Fibroblast of the aortic adventitia (primary cell): ENCODE measurements at regions not wholly inside any gene's neighbourhood (a gene's known extent, or its start where the extent isn't known, plus 50 kb on each side); places are given as distances from the start of the nearest gene placed in this dataset.

Source experiments
- DNase-seq: peaks from one replicate; pipeline ENCODE4 v3.0.0-alpha.2; 2010; ENCODE audit warnings: low read depth
- H3K4me3 ChIP-seq: 2 replicates; pipeline ENCODE4 v1.5.1; 2011; ENCODE audit warnings: low read depth, mild to moderate bottlenecking, control low read depth, low read length, moderate library complexity
- TF ChIP-seq, protein P1 (sequence below): IDR thresholded peaks from 2 replicates; pipeline ENCODE4 v1.5.1; 2011; ENCODE audit warnings: mild to moderate bottlenecking, low read length, control low read depth, inconsistent platforms; ENCODE audit not compliant: insufficient read depth

DNA sequence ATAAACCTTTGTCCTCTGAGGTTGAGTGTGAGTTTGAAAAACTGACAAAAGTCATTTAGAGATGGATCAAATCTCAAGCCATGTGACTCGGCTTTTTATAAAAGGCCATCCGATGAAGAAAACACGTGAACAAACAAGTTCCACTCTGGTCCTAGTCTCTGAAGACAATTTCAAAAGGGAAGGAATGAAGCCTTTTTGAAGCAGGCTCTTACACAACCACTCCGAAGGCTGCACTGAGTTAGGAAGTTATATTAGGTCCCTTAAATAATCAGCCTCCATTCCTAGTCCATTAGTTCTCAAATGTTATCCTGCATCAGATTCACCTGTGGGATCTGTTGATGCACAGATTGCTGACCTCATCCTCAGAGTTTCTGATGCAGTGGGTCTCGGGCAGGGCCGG is 166.6 kb upstream of the HMHB1 start:
- H3K4me3 ChIP-seq, result no peak overlapping the region
- DNase-seq, result no peak
- TF ChIP-seq, protein P1, sequence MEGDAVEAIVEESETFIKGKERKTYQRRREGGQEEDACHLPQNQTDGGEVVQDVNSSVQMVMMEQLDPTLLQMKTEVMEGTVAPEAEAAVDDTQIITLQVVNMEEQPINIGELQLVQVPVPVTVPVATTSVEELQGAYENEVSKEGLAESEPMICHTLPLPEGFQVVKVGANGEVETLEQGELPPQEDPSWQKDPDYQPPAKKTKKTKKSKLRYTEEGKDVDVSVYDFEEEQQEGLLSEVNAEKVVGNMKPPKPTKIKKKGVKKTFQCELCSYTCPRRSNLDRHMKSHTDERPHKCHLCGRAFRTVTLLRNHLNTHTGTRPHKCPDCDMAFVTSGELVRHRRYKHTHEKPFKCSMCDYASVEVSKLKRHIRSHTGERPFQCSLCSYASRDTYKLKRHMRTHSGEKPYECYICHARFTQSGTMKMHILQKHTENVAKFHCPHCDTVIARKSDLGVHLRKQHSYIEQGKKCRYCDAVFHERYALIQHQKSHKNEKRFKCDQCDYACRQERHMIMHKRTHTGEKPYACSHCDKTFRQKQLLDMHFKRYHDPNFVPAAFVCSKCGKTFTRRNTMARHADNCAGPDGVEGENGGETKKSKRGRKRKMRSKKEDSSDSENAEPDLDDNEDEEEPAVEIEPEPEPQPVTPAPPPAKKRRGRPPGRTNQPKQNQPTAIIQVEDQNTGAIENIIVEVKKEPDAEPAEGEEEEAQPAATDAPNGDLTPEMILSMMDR, result no peak

DNA sequence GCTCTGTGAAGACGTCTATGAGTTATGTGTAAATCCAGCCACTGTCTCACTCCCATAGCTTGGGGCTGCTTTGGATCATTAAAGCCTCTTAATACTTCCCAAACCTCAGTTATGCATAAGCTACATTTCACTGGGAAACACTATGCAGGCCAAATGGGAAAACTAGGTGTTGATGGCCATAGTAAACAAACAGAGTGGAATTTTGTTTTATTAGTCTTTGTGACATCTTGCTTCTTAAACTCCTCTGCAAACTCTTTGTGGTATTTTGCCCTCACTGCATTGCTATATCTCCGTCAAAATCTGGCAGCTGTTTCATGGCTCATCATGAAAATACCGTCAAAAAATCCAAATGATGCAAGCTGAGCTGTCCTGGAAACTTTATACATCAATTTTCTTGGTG is 167.2 kb upstream of the HMHB1 start:
- no peak overlapping the region for H3K4me3 ChIP-seq
- TF ChIP-seq, protein P1, result no peak
- DNase-seq, result no peak

DNA sequence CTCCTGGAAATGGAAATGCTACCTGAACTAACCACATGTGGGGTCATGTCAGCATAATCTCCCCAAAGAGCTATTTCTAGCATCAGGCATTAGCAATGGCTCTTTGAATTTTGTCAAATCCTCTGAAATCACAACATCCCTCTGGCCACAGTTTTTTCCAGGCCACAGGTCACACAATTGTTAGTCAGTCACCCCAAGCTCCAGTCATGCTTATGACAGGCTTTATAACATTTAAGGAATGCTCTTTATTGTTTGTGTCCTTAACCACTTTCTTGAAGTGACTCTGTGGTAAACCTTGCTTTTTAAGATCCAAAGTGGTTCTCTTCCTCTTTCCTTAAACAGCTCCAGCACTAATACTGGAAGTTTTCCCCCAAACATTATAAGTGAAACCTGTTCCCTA is 169.2 kb upstream of the HMHB1 start:
- H3K4me3 ChIP-seq, result no peak overlapping the region
- TF ChIP-seq, protein P1, result no peak
- DNase-seq, result no peak

DNA sequence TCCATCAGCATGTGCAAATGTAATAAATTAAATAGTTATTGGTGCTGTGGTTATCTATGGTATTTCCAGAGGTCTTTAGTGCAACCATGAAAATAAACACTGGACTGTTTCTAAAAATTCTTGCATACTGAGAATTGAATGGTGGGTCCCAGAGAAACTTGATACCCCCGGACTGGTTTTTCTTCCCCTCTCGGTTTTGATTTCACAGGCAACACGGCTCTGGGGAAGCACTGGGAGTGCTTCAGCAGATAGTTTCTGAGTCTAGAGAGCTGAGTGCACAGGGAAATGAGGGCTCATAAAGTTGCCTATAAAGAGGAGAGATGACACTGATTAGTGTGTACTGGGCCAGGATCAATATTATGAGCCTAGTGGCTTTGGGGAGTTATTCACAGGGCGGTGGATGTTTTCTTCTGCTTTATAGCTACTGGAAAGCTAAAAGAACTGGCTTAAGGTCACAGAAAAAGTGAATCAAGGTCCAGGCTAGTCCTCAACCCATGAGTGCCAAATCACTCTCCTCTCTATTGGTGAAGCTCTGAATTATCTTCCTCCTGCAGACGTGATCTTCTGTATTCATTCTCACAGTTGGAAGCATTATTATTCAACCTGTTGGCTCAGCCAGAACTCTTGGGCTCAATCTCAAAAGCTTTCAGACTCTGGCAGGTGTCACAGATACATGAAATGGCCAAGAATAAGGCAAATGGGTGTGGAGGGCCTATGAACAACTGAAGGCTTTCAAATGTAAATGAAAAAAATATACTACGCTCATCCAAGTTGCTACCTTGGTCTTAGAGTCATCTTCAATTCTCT is 170.2 kb upstream of the HMHB1 start:
- TF ChIP-seq, protein P1, result no peak
- no peak for DNase-seq
- no peak overlapping the region for H3K4me3 ChIP-seq

DNA sequence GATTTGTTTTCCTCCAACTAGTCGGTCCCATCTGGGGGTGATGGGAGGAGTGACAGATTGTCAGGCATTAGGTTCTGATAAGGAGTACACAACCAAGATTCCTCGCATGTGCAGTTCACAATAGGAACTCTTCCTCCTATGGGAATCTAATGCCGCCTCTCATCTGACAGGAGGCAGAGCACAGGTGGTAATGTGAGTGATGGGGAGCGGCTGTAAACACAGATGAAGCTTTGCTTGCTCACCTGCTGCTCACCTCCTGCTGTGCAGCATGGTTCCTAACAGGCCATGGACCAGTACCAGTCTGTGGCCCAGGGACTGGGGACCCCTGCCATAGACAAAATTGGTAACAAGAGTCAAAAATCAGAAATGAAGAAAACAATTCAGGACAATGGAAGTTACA is 173.3 kb upstream of the HMHB1 start:
- DNase-seq, result no peak
- no peak overlapping the region for H3K4me3 ChIP-seq

DNA sequence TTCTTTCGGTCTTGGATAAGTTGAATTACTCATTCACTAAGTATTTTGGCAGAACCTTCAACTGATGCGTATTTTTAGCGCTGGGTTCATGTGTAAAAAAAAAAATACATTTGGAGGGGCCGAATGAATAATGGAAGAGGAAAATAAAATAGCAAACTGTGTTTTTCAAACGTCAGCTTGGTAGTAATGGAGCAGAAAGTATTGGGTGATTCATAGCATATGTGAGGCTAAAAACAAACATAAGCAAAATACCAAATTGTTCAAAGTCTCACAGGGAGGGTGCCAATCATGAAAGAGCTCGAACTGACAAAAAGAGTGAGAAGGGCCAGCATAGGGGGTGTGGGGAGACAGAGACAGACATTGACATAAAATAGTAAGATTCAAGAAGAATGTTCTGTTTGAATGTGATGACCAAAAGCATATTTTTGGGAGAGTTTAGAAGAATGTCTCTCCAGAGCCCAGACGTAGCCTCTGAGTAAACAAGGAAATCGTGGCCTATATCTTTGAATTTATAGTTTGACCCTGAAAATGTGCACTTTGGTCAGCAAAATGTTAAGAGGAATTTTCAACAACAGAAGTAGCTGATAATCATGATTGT is 174.9 kb upstream of the HMHB1 start:
- H3K4me3 ChIP-seq, result no peak overlapping the region
- TF ChIP-seq, protein P1, result no peak
- DNase-seq, result peak; percentile 65

More for the DNA sequence above, 173.3 kb upstream of the HMHB1 start:
- TF ChIP-seq, protein P1, result no peak
